ENCODE measurements at regions not wholly inside any gene's neighbourhood (a gene's known extent, or its start where the extent isn't known, plus 50 kb on each side); places are given as distances from the start of the nearest gene placed in this dataset.

DNA sequence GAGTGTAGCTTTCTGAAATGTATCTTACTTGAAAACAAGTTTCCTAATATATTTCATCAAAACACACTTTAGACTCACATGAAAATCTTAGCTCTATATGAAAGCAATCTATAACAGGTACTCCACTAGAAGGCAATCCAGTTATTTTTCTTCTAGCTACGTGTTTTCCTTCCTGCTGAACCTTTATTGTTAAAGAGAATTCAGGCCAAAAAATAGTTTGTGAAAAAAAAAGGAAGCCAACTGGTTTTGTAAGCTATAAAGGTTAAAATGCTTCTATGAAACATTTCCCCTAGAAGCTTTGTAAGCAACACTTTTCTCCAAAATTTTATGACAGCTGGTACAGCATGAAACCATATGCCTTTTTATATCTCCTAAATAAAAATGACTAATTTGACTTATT is 304.7 kb upstream of the DIAPH2 start (continued):
- TF ChIP-seq GTF2F1 (IDR thresholded peaks at IDR 0.05; ENCODE audit: borderline replicate concordance, low read depth, low read length): no peak
- TF ChIP-seq CHD2 (IDR thresholded peaks at IDR 0.05; ENCODE audit: low read length): no peak
- no peak for TF ChIP-seq MAFK (IDR thresholded peaks at IDR 0.05; ENCODE audit: low read depth, low read length)
- no peak for TF ChIP-seq CREB1 (IDR thresholded peaks at IDR 0.05)
- no peak for TF ChIP-seq SP4 (IDR thresholded peaks at IDR 0.05; ENCODE audit: low read length)
- no peak for TF ChIP-seq RBBP5 (IDR thresholded peaks at IDR 0.05; ENCODE audit: borderline replicate concordance, low read depth, low read length)
